ENCODE measurements at regions not wholly inside any gene's neighbourhood (a gene's known extent, or its start where the extent isn't known, plus 50 kb on each side); places are given as distances from the start of the nearest gene placed in this dataset.

- TF ChIP-seq CTCF (IDR thresholded peaks at IDR 0.05; ENCODE audit: borderline replicate concordance, extremely low read depth, low read length, poor library complexity, severe bottlenecking) (no peak), EZH2 (IDR thresholded peaks at IDR 0.05; ENCODE audit: borderline replicate concordance, low read depth, low read length, severe bottlenecking) (no peak)
Observed at GRCh38 chr4:132346016-132346415, 803.1 kb upstream of the PCDH10 start.
